NCI-H187 treated with DMSO at 0.1 percent for 48 hours (cell line): ENCODE measurements at regions not wholly inside any gene's neighbourhood (a gene's known extent, or its start where the extent isn't known, plus 50 kb on each side); places are given as distances from the start of the nearest gene placed in this dataset.

Experiments
- DNase-seq: peaks from one replicate; lab custom pipeline; 2025; lab: John Stamatoyannopoulos, UW

- DNase-seq = no peak
Measured at GRCh38 chr1:94617134-94617805, 75.7 kb upstream of the F3 start.

- no peak for DNase-seq
Measured at GRCh38 chr1:94616506-94616905, 74.9 kb upstream of the F3 start.

GRCh38 chr1:94614996-94615395 is 73.4 kb upstream of the F3 start:
- DNase-seq = no peak

GRCh38 chr1:94614168-94614815 is 72.7 kb upstream of the F3 start:
- DNase-seq = no peak

- DNase-seq = no peak
Measured at GRCh38 chr1:94612525-94613204, 71.1 kb upstream of the F3 start.

GRCh38 chr1:94611681-94612475 is 70.3 kb upstream of the F3 start:
- no peak for DNase-seq

- DNase-seq = no peak
Measured at GRCh38 chr1:94609619-94610018, 68.1 kb upstream of the F3 start.

- no peak for DNase-seq
Measured at GRCh38 chr1:94608852-94609530, 67.4 kb upstream of the F3 start.

GRCh38 chr1:94608142-94608851 is 66.7 kb upstream of the F3 start:
- DNase-seq = no peak

GRCh38 chr1:94607398-94607797 is 65.8 kb upstream of the F3 start:
- no peak for DNase-seq

GRCh38 chr1:94606471-94606870 is 64.9 kb upstream of the F3 start:
- no peak for DNase-seq

GRCh38 chr1:94603663-94604062 is 62.1 kb upstream of the F3 start:
- no peak for DNase-seq

GRCh38 chr1:94602802-94603625 is 61.5 kb upstream of the F3 start:
- no peak for DNase-seq

- DNase-seq = no peak
Measured at GRCh38 chr1:94602316-94602715, 60.8 kb upstream of the F3 start.

GRCh38 chr1:94600556-94600955 is 59.0 kb upstream of the F3 start:
- DNase-seq = no peak

- no peak for DNase-seq
Measured at GRCh38 chr1:94599095-94599813, 57.7 kb upstream of the F3 start.

- no peak for DNase-seq
Measured at GRCh38 chr1:94597701-94598100, 56.1 kb upstream of the F3 start.

- no peak for DNase-seq
Measured at GRCh38 chr1:94596260-94596659, 54.7 kb upstream of the F3 start.

- no peak for DNase-seq
Measured at GRCh38 chr1:94595658-94596057, 54.1 kb upstream of the F3 start.

- DNase-seq = no peak
Measured at GRCh38 chr1:94593611-94594010, 52.1 kb upstream of the F3 start.
